K562 (cell line): ENCODE measurements at regions not wholly inside any gene's neighbourhood (a gene's known extent, or its start where the extent isn't known, plus 50 kb on each side); places are given as distances from the start of the nearest gene placed in this dataset.

Source experiments
- ATAC-seq: fragments of 200-7000 bp; cut with Tn5 transposase; 3 replicates; pipeline ENCODE4 v1.9.1; 2020; ENCODE audit warnings: moderate library complexity
- BruUV-seq: library from RNA; stranded (reverse); fragments of 400-500 nt; replicated peaks from 2 replicates; lab custom pipeline; 2021; lab: Mats Ljungman, UMichigan
- CTCF ChIA-PET: fragments of 300-600 bp; formaldehyde crosslinking; extraction: SDS; loops from one replicate; lab custom pipeline; 2021; ENCODE audit warnings: low intra/inter-chr PET ratio; lab: Yijun Ruan, JAX
- POLR2A ChIA-PET: fragments of 300-600, 350-650 bp; sonication (Branson Sonifier 250); formaldehyde crosslinking; extraction: SDS; loops from one replicate; lab custom pipeline; 2021; ENCODE audit warnings: antibody characterized with exemption, inconsistent platforms; lab: Yijun Ruan, JAX
- DNase-seq, 4 experiments: peaks; one replicate each; pipeline versions ENCODE4 v3.0.0 to v3.0.0-alpha.2; 2011 to 2018; ENCODE audit warnings: low spot score in 3 of 4, mixed read lengths in 3 of 4; ENCODE audit errors: extremely low read depth in 1 of 4
- FAIRE-seq: peaks from 2 replicates; lab custom pipeline; 2011; peaks lifted over from hg19 to GRCh38; lab: Jason Lieb, UNC
- H2AFZ ChIP-seq: 2 replicates; pipeline ENCODE4 v1.6.0; 2011; ENCODE audit warnings: low read depth, low read length, control low read depth, inconsistent platforms
- H3K27ac ChIP-seq: fragments of 200-600 bp; 3 replicates; pipeline ENCODE4 v1.8.0; 2011; ENCODE audit warnings: low read depth, mild to moderate bottlenecking, control low read depth, inconsistent platforms, low read length, moderate library complexity, mixed read lengths; ENCODE audit errors: extremely low read depth
- H3K27me3 ChIP-seq, 2 experiments: fragments of 300-600 bp in 1 of 2; 2 replicates in 1 of 2; 3 replicates in 1 of 2; pipeline versions ENCODE4 v1.6.0 to v1.8.0; 2011; ENCODE audit warnings: inconsistent platforms in 2 of 2, low read length in 2 of 2, mild to moderate bottlenecking in 1 of 2, mixed read lengths in 1 of 2, moderate library complexity in 1 of 2; ENCODE audit not compliant: control insufficient read depth in 2 of 2, insufficient read depth in 2 of 2
- H3K36me3 ChIP-seq: fragments of 300-600 bp; 3 replicates; pipeline ENCODE4 v1.8.0; 2011; ENCODE audit warnings: mild to moderate bottlenecking, low read length, inconsistent platforms; ENCODE audit not compliant: control insufficient read depth, insufficient read depth
- H3K4me1 ChIP-seq, 2 experiments: fragments of 200-600 bp in 1 of 2; replicated peaks in 1 of 2; 2 replicates in 1 of 2; 3 replicates in 1 of 2; pipeline versions ENCODE4 v1.5.1 to v1.8.0; 2011; ENCODE audit warnings: inconsistent platforms in 2 of 2, low read length in 2 of 2, mild to moderate bottlenecking in 1 of 2, mixed read lengths in 1 of 2, moderate library complexity in 1 of 2; ENCODE audit not compliant: control insufficient read depth in 2 of 2, insufficient read depth in 2 of 2
- H3K4me2 ChIP-seq: 2 replicates; pipeline ENCODE4 v1.6.1; 2011; ENCODE audit warnings: low read length, control low read depth, inconsistent platforms, mixed read lengths; ENCODE audit not compliant: insufficient read depth
- H3K4me3 ChIP-seq: fragments of 200-600 bp; sonication (generic), shearing (Covaris generic); 2 replicates; pipeline ENCODE4 v1.5.1; 2016; ENCODE audit warnings: control low read depth, inconsistent platforms
- H3K79me2 ChIP-seq: fragments of 200-600 bp; 3 replicates; pipeline ENCODE4 v1.8.0; 2011; ENCODE audit warnings: low read length, inconsistent platforms; ENCODE audit not compliant: control insufficient read depth, insufficient read depth
- H3K9ac ChIP-seq, 2 experiments: 2 replicates each; pipeline versions ENCODE4 v1.6.0 to v1.6.1; 2011; ENCODE audit warnings: low read depth in 2 of 2, low read length in 2 of 2, control low read depth in 1 of 2, inconsistent platforms in 1 of 2, mild to moderate bottlenecking in 1 of 2, mixed read lengths in 1 of 2; ENCODE audit not compliant: insufficient read depth in 1 of 2
- H3K9me1 ChIP-seq: one replicate; pipeline ENCODE4 v1.6.0; 2011; ENCODE audit warnings: inconsistent platforms, mild to moderate bottlenecking, low read length, moderate library complexity; ENCODE audit not compliant: control insufficient read depth, insufficient read depth
- H3K9me3 ChIP-seq: replicated peaks from 2 replicates; pipeline ENCODE4 v1.5.1; 2011; ENCODE audit warnings: low read depth, low read length, inconsistent platforms; ENCODE audit not compliant: control insufficient read depth, insufficient read depth
- H4K20me1 ChIP-seq: replicated peaks from 2 replicates; pipeline ENCODE4 v1.6.1; 2011; ENCODE audit warnings: low read length, inconsistent platforms, mixed read lengths; ENCODE audit not compliant: control insufficient read depth, insufficient read depth
- AFF4 ChIP-seq: sonication (generic); formaldehyde crosslinking; IDR thresholded peaks from 2 replicates; pipeline ENCODE4 v1.8.0; 2023; ENCODE audit warnings: mild to moderate bottlenecking, missing genetic modification reagents
- ARID3B ChIP-seq: fragments of 250-450 bp; sonication (Bioruptor Pico); IDR thresholded peaks from 2 replicates; pipeline ENCODE4 v1.4.0; 2020; ENCODE audit warnings: borderline replicate concordance
- CBFA2T3 ChIP-seq: fragments of 450-650 bp; IDR thresholded peaks from 2 replicates; pipeline ENCODE4 v1.6.1; 2017
- GATAD2A ChIP-seq: fragments of 450-650 bp; IDR thresholded peaks from 2 replicates; pipeline ENCODE4 v1.6.1; 2017
- MYC ChIP-seq, 2 experiments: fragments of 250-450 bp in 1 of 2; sonication (Bioruptor Pico) in 1 of 2; IDR thresholded peaks; 2 replicates each; pipeline versions ENCODE4 v1.5.1 to v1.6.1; 2012 to 2021; ENCODE audit warnings: low read depth in 2 of 2, borderline replicate concordance in 1 of 2, improper control_type of control experiment in 1 of 2, low read length in 1 of 2, mild to moderate bottlenecking in 1 of 2, moderate library complexity in 1 of 2
- PML ChIP-seq: IDR thresholded peaks from 2 replicates; pipeline ENCODE4 v1.6.1; 2012; ENCODE audit warnings: low read length, inconsistent platforms
- POLR2B ChIP-seq: fragments of 450-650 bp; IDR thresholded peaks from 2 replicates; pipeline ENCODE4 v1.6.1; 2018; ENCODE audit warnings: low read depth; ENCODE audit not compliant: partially characterized antibody
- WGBS: fragments of 100-300 bp; shearing (Covaris generic); methylation state at CpG from one replicate; pipeline ENCODE4 v1.1.6; 2016; ENCODE audit warnings: low coverage, mixed read lengths; ENCODE audit not compliant: insufficient coverage; ENCODE audit errors: missing lambda C conversion rate; 5-methylcytosine and 5-hydroxymethylcytosine counted together
- in situ Hi-C: fragments of 300-500 bp; cut with MboI; formaldehyde crosslinking; loops from 4 replicates; pipeline ENCODE4 v1.15.0; 2018; ENCODE audit warnings: inconsistent platforms, mixed read lengths
- intact Hi-C: fragments of 100-400 bp; cut with micrococcal nuclease; formaldehyde crosslinking; loops from 2 replicates; pipeline ENCODE4 v1.14.2; 2022

GRCh38 chr16:76729525-76729924, 452.3 kb downstream of the CNTNAP4 start:
- intact Hi-C loops (no loop called here), in situ Hi-C loops (no loop called here)
- Histone ChIP-seq H3K4me1 (no peaks in the 10 kb centered on the region), H3K27me3 (no peaks in the 10 kb centered on the region), H3K27ac (no peak overlapping the region), H3K9me3 (no peaks in the 10 kb centered on the region), H3K9me1 (no peaks in the 10 kb centered on the region), H3K4me3 (no peak overlapping the region), H4K20me1 (no peaks in the 10 kb centered on the region), H3K9ac (no peak overlapping the region), H3K36me3 (no peaks in the 10 kb centered on the region), H2AFZ (no peak overlapping the region), H3K4me2 (no peak overlapping the region), H3K79me2 (no peaks in the 10 kb centered on the region)
- DNase-seq (no peak), FAIRE-seq (no peak), ATAC-seq (no peak)
- no peak for TF ChIP-seq MYC (IDR thresholded peaks at IDR 0.05; ENCODE audit: low read depth, low read length)
- no peak for TF ChIP-seq MYC (CRISPR knock-in tag; IDR thresholded peaks at IDR 0.05; ENCODE audit: borderline replicate concordance, low read depth)
- no peak for TF ChIP-seq GATAD2A
- TF ChIP-seq POLR2B = no peak
- TF ChIP-seq CBFA2T3 = no peak
- TF ChIP-seq ARID3B = no peak
- no peak for TF ChIP-seq PML
- TF ChIP-seq AFF4 = no peak
- POLR2A ChIA-PET = no interaction called here
- BruUV-seq = no TSS peak
- WGBS = 0% methylated on average over 1 of the region's 1 CpG
- CTCF ChIA-PET = no interaction called here
